ENCODE measurements at regions not wholly inside any gene's neighbourhood (a gene's known extent, or its start where the extent isn't known, plus 50 kb on each side); places are given as distances from the start of the nearest gene placed in this dataset.

DNA sequence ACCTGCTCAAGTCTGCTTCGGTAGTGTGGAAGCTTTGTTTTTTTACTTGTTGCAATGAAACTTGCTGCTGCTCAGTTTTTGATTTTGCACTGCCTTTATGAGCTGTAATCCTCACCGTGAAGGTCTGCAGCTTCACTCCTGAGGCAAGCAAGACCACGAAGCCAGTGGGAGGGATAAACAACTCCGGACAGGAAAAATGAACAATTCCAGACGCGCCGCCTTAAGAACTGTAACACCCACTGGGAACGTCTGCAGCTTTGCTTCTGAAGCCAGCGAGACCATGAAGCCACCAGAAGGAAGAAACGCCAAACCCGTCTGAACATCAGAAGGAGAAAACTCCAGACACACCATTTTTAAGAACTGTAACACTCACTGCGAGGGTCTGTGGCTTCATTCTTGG, 245.7 kb upstream of the REG3G start:
- Histone ChIP-seq H3K9me3 (no peaks in the 10 kb centered on the region), H3K27me3 (no peaks in the 10 kb centered on the region), H3K27ac (no peak overlapping the region), H3K4me1 (no peaks in the 10 kb centered on the region), H3K36me3 (no peaks in the 10 kb centered on the region), H3K4me3 (no peak overlapping the region)
- DNase-seq (ENCODE audit: low spot score), result no peak
- TF ChIP-seq, protein P1, sequence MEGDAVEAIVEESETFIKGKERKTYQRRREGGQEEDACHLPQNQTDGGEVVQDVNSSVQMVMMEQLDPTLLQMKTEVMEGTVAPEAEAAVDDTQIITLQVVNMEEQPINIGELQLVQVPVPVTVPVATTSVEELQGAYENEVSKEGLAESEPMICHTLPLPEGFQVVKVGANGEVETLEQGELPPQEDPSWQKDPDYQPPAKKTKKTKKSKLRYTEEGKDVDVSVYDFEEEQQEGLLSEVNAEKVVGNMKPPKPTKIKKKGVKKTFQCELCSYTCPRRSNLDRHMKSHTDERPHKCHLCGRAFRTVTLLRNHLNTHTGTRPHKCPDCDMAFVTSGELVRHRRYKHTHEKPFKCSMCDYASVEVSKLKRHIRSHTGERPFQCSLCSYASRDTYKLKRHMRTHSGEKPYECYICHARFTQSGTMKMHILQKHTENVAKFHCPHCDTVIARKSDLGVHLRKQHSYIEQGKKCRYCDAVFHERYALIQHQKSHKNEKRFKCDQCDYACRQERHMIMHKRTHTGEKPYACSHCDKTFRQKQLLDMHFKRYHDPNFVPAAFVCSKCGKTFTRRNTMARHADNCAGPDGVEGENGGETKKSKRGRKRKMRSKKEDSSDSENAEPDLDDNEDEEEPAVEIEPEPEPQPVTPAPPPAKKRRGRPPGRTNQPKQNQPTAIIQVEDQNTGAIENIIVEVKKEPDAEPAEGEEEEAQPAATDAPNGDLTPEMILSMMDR (IDR thresholded peaks at IDR 0.05), result no peak

DNA sequence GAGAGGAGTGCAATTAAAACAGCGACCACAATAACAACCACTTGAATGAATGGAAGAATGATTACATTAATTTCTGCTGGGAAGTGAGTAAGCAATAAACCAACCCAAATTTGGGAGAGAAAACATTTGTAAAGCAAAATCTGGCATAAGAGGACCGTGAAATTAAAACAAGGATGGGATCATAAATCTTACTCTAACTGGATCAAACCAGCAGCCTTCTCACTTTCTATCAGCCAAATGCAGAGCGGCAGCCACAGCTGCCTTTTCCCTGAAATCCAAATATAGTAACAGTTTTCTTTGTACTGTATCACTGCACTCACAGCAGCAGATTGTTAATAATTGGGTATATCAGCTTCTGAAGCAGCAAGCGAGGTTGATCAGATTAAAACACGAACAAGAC, 245.2 kb upstream of the REG3G start:
- no peaks in the 10 kb centered on the region for H3K36me3 ChIP-seq
- H3K27me3 ChIP-seq, result no peaks in the 10 kb centered on the region
- TF ChIP-seq, protein P1 (IDR thresholded peaks at IDR 0.05), result no peak
- no peaks in the 10 kb centered on the region for H3K4me1 ChIP-seq
- DNase-seq (ENCODE audit: low spot score), result no peak
- no peak overlapping the region for H3K27ac ChIP-seq
- H3K9me3 ChIP-seq, result no peaks in the 10 kb centered on the region
- H3K4me3 ChIP-seq, result no peak overlapping the region

DNA sequence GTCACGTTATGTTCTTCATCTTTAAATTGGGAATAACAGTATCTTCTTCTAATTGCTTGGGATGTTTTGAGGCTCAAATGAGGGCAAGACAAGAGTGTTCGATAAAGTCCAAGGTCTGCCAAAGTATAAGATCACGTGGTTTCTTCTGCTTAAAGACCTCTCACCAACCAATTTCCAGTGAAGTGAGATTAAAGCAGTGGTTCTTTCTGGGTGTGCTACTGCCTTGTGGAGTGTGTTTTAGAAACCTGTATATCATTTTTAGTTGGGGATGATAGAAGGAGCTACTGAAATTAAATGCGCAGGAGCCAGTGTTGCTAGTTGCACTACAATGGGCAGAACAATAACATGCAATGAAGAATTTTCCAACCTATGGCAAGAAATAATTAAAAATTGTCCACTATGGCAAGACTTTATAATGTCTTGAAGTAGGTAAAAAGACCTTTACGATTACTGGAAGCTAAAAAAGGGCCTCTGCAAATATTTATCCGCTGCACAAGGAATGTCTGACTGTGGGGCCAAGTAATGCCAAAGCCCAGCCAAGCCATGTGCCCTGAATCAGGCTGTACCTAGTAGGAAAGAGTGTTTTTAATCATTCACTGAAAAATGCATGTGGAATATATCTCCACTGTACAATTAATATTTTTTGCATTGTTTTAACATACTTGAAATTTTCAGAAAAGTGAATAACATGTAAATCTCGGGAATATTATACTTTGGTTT, 244.5 kb upstream of the REG3G start:
- no peaks in the 10 kb centered on the region for H3K9me3 ChIP-seq

DNA sequence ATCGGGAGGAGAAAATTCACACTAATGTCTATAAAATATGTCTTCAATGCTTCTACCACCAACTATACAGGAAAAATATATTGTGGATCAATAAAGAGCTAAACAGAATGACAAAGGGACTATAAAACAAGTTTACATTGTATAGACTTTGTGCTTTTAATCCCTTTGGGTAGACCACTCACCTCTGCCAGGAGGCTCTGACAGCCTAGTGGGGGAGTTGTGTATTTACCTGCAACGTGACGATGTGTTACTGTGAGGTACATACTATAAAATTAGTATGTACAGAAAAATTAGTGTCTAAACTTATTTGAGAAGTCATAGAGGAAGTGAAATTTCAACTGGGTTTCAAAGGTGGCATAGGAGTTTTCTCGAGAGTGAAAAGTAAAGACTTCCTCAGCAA, 243.3 kb upstream of the REG3G start:
- Histone ChIP-seq H3K4me3 (no peak overlapping the region), H3K9me3 (no peaks in the 10 kb centered on the region), H3K27me3 (no peaks in the 10 kb centered on the region), H3K27ac (no peak overlapping the region), H3K36me3 (no peaks in the 10 kb centered on the region), H3K4me1 (no peaks in the 10 kb centered on the region)
- TF ChIP-seq, protein P1 (IDR thresholded peaks at IDR 0.05), result no peak
- no peak for DNase-seq (ENCODE audit: low spot score)

More for the DNA sequence above, 244.5 kb upstream of the REG3G start:
- H3K27me3 ChIP-seq, result no peaks in the 10 kb centered on the region
- no peaks in the 10 kb centered on the region for H3K4me1 ChIP-seq
- TF ChIP-seq, protein P1 (IDR thresholded peaks at IDR 0.05), result no peak
- H3K36me3 ChIP-seq, result no peaks in the 10 kb centered on the region
- no peak overlapping the region for H3K27ac ChIP-seq
- H3K4me3 ChIP-seq, result no peak overlapping the region
- no peak for DNase-seq (ENCODE audit: low spot score)

DNA sequence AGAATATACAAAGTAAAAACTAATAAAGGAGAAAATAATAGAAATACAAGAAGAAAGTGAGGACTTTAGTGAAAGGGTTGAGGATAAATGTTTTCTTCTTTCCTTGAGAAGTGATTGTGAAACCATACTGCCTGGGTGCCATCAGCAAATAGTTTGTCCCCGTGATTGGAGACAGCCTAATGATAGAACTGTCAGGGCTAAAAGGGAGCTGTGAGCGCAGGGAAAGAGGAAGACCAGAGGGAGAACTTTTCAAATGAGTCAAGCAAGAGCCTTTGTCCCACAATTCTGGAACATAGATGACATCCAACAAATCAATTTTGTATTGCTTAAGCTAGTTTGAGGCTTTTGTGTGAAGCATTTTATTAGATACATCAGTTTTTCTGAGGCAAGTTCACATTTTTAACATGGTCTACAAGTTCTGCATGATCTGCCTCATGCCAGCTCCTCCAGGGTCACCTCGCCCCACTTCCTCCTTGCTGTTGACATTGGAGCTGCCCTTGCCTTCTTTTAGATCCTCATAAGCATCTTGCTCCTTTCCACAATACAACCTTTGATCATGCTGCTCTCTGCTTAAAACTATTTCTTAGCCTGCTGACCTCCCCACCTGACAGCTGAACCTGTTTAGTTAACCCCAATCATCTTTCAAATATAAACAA, 213.4 kb upstream of the REG3G start:
- Histone ChIP-seq H3K4me1 (no peaks in the 10 kb centered on the region), H3K4me3 (no peak overlapping the region), H3K27me3 (no peaks in the 10 kb centered on the region), H3K36me3 (no peaks in the 10 kb centered on the region), H3K27ac (no peak overlapping the region), H3K9me3 (no peaks in the 10 kb centered on the region)
- TF ChIP-seq, protein P1 (IDR thresholded peaks at IDR 0.05), result no peak
- no peak for DNase-seq (ENCODE audit: low spot score)

Measured in right atrium auricular region (tissue), 2 donors.